GM23338 (cell line): ENCODE measurements at regions not wholly inside any gene's neighbourhood (a gene's known extent, or its start where the extent isn't known, plus 50 kb on each side); places are given as distances from the start of the nearest gene placed in this dataset.

Experiments used
- EZH2 ChIP-seq: fragments of 200-600 bp; sonication (generic); IDR thresholded peaks from one replicate; pipeline ENCODE4 v1.8.0; 2017; ENCODE audit warnings: antibody characterized with exemption, mild to moderate bottlenecking, low read depth; ENCODE audit not compliant: unreplicated experiment
- JUNB ChIP-seq: IDR thresholded peaks from one replicate; pipeline ENCODE4 v1.6.1; 2016; ENCODE audit warnings: antibody characterized with exemption; ENCODE audit not compliant: unreplicated experiment
- POLR2AphosphoS5 ChIP-seq: IDR thresholded peaks from 2 replicates; pipeline ENCODE4 v1.6.1; 2016; ENCODE audit warnings: antibody characterized with exemption, low read depth
- ZNF114 ChIP-seq: fragments of 250-450 bp; sonication (Bioruptor Pico); IDR thresholded peaks from 2 replicates; pipeline ENCODE4 v1.5.0; 2020; ENCODE audit warnings: mild to moderate bottlenecking, moderate library complexity
- TF ChIP-seq, protein P1 (sequence below), 2 experiments: fragments of 200-600 bp in 1 of 2; sonication (generic) in 1 of 2; conservative IDR thresholded peaks; 2 replicates each; pipeline versions ENCODE4 v1.5.1 to v1.6.1; 2016 to 2017; ENCODE audit warnings: antibody characterized with exemption in 2 of 2, low read depth in 2 of 2, mild to moderate bottlenecking in 2 of 2, moderate library complexity in 1 of 2
- TF ChIP-seq, protein P2 (sequence below): IDR thresholded peaks from one replicate; pipeline ENCODE4 v1.6.1; 2018; ENCODE audit warnings: antibody characterized with exemption; ENCODE audit not compliant: unreplicated experiment

DNA sequence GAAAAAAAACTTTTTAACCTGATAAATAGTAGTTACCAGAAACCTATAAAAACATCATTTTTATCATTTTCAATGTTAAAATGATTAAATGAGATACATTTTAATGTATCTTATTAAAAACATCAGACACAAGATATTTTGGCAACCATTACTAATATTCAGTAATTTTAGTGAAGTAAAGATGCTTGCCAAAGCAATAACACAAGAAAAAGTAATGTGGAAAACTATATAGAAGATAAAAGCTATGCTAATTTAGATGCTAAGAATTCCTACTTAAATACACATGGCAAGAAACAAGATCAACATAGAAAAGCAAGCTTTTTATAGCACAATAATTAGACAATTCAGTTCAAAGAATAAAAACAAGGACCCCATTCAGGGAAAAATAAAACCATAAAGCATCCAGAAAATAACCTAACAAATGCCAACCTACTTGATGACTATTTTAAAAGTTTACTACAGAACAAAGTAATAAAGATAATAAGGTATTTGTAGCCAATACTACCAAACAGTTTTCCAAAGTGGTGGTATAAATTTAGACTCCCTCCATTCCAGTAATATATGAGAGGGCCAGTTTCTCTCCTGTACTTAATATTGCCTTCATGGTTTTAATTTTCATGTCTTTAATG is 489.5 kb downstream of the CDH2 start:
- TF ChIP-seq, protein P1, sequence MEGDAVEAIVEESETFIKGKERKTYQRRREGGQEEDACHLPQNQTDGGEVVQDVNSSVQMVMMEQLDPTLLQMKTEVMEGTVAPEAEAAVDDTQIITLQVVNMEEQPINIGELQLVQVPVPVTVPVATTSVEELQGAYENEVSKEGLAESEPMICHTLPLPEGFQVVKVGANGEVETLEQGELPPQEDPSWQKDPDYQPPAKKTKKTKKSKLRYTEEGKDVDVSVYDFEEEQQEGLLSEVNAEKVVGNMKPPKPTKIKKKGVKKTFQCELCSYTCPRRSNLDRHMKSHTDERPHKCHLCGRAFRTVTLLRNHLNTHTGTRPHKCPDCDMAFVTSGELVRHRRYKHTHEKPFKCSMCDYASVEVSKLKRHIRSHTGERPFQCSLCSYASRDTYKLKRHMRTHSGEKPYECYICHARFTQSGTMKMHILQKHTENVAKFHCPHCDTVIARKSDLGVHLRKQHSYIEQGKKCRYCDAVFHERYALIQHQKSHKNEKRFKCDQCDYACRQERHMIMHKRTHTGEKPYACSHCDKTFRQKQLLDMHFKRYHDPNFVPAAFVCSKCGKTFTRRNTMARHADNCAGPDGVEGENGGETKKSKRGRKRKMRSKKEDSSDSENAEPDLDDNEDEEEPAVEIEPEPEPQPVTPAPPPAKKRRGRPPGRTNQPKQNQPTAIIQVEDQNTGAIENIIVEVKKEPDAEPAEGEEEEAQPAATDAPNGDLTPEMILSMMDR (conservative IDR thresholded peaks at IDR 0.05; ENCODE audit: low read depth in 2 of 2) = no peak
- TF ChIP-seq JUNB = no peak
- TF ChIP-seq ZNF114 (CRISPR knock-in tag) = no peak
- TF ChIP-seq EZH2 = no peak
- TF ChIP-seq POLR2AphosphoS5 = no peak
- TF ChIP-seq, protein P2, sequence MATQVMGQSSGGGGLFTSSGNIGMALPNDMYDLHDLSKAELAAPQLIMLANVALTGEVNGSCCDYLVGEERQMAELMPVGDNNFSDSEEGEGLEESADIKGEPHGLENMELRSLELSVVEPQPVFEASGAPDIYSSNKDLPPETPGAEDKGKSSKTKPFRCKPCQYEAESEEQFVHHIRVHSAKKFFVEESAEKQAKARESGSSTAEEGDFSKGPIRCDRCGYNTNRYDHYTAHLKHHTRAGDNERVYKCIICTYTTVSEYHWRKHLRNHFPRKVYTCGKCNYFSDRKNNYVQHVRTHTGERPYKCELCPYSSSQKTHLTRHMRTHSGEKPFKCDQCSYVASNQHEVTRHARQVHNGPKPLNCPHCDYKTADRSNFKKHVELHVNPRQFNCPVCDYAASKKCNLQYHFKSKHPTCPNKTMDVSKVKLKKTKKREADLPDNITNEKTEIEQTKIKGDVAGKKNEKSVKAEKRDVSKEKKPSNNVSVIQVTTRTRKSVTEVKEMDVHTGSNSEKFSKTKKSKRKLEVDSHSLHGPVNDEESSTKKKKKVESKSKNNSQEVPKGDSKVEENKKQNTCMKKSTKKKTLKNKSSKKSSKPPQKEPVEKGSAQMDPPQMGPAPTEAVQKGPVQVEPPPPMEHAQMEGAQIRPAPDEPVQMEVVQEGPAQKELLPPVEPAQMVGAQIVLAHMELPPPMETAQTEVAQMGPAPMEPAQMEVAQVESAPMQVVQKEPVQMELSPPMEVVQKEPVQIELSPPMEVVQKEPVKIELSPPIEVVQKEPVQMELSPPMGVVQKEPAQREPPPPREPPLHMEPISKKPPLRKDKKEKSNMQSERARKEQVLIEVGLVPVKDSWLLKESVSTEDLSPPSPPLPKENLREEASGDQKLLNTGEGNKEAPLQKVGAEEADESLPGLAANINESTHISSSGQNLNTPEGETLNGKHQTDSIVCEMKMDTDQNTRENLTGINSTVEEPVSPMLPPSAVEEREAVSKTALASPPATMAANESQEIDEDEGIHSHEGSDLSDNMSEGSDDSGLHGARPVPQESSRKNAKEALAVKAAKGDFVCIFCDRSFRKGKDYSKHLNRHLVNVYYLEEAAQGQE = no peak
